Peyer's patch (tissue), 4 donors: ENCODE measurements at regions not wholly inside any gene's neighbourhood (a gene's known extent, or its start where the extent isn't known, plus 50 kb on each side); places are given as distances from the start of the nearest gene placed in this dataset.
A peak's percentile ranks its signal among the peaks of the same experiment; 100 is the strongest.
"Not testable (repeated sequence)": the region's sequence is repeated elsewhere in the genome, so short reads cannot be mapped to it uniquely, and the experiment has no call there.

ENCODE experiments used
- DNase-seq, 3 donors: peaks; one replicate each; pipeline ENCODE4 v3.0.0-alpha.2; 2017 to 2019
- H3K27ac ChIP-seq, 4 donors: fragments of 200-600 bp; sonication (generic); one replicate each; pipeline ENCODE4 v1.5.1; 2016 to 2019
- H3K27me3 ChIP-seq, 2 donors: fragments of 200-600 bp; sonication (generic); one replicate each; pipeline ENCODE4 v1.5.1; 2019
- H3K36me3 ChIP-seq, 3 donors: fragments of 200-600 bp; sonication (generic); one replicate each; pipeline ENCODE4 v1.5.1; 2016 to 2019
- H3K4me1 ChIP-seq, 4 donors: fragments of 200-600 bp; sonication (generic); one replicate each; pipeline ENCODE4 v1.5.1; 2016 to 2019
- H3K4me3 ChIP-seq, 4 donors: fragments of 200-600 bp; sonication (generic); 1 replicate in 3 of 4; 2 replicates in 1 of 4; pipeline ENCODE4 v1.5.1; 2016 to 2019; ENCODE audit warnings: mild to moderate bottlenecking in 1 of 4
- H3K9me3 ChIP-seq, 4 donors: fragments of 200-600 bp; sonication (generic); one replicate each; pipeline ENCODE4 v1.5.1; 2016 to 2019; ENCODE audit warnings: mild to moderate bottlenecking in 1 of 4
- CTCF ChIP-seq, 6 experiments: fragments of 450-650 bp in 4 of 6; fragments of 200-600 bp in 2 of 6; sonication (generic) in 1 of 6; IDR thresholded peaks; one replicate each; pipeline ENCODE4 v1.5.1; 2017 to 2019; ENCODE audit warnings: antibody characterized with exemption in 6 of 6, mild to moderate bottlenecking in 3 of 6, moderate library complexity in 1 of 6
- POLR2A ChIP-seq, 2 donors: fragments of 450-650 bp; IDR thresholded peaks; one replicate each; pipeline ENCODE4 v1.5.1; 2017; ENCODE audit warnings: antibody characterized with exemption in 2 of 2, mild to moderate bottlenecking in 2 of 2, moderate library complexity in 2 of 2

GRCh38 chr10:57338823-57339558 is 928.7 kb downstream of the IPMK start:
- no peaks in the 10 kb centered on the region for H3K4me1 ChIP-seq
- peaks cover 0 to 3% (median 0%) of the 10 kb centered on the region in 4 donors for H3K9me3 ChIP-seq
- no peak overlapping the region for H3K4me3 ChIP-seq
- no peaks in the 10 kb centered on the region for H3K27me3 ChIP-seq
- no peak overlapping the region for H3K27ac ChIP-seq
- DNase-seq: no peak
- H3K36me3 ChIP-seq: no peaks in the 10 kb centered on the region
- TF ChIP-seq CTCF (IDR thresholded peaks at IDR 0.05) (peak in 5 of 6 experiments; percentile 39 to 59 (median 57)), POLR2A (IDR thresholded peaks at IDR 0.05) (no peak)

GRCh38 chr10:57336865-57337264 is 930.8 kb downstream of the IPMK start:
- DNase-seq: no peak
- TF ChIP-seq CTCF (IDR thresholded peaks at IDR 0.05): no peak
- no peak for TF ChIP-seq POLR2A (IDR thresholded peaks at IDR 0.05)
- H3K4me3 ChIP-seq: no peak overlapping the region
- H3K9me3 ChIP-seq: no peaks in the 10 kb centered on the region
- H3K27ac ChIP-seq: no peak overlapping the region
- H3K4me1 ChIP-seq: no peaks in the 10 kb centered on the region
- no peaks in the 10 kb centered on the region for H3K36me3 ChIP-seq
- H3K27me3 ChIP-seq: no peaks in the 10 kb centered on the region

- Histone ChIP-seq H3K9me3 (no peaks in the 10 kb centered on the region), H3K27me3 (no peaks in the 10 kb centered on the region), H3K4me3 (no peak overlapping the region), H3K36me3 (no peaks in the 10 kb centered on the region), H3K4me1 (no peaks in the 10 kb centered on the region), H3K27ac (no peak overlapping the region)
- no peak for TF ChIP-seq POLR2A (IDR thresholded peaks at IDR 0.05)
- TF ChIP-seq CTCF (IDR thresholded peaks at IDR 0.05): no peak
- DNase-seq: no peak
Observed at GRCh38 chr10:57336341-57336740, 931.4 kb downstream of the IPMK start.

GRCh38 chr10:57334523-57334922 is 933.2 kb downstream of the IPMK start:
- Histone ChIP-seq H3K27ac (no peak overlapping the region), H3K27me3 (no peaks in the 10 kb centered on the region), H3K36me3 (no peaks in the 10 kb centered on the region), H3K9me3 (no peaks in the 10 kb centered on the region), H3K4me1 (no peaks in the 10 kb centered on the region), H3K4me3 (no peak overlapping the region)
- no peak for TF ChIP-seq CTCF (IDR thresholded peaks at IDR 0.05)
- DNase-seq: no peak

GRCh38 chr10:57333880-57334279 is 933.8 kb downstream of the IPMK start:
- H3K9me3 ChIP-seq: no peaks in the 10 kb centered on the region
- no peaks in the 10 kb centered on the region for H3K36me3 ChIP-seq
- TF ChIP-seq CTCF (IDR thresholded peaks at IDR 0.05): no peak
- TF ChIP-seq POLR2A (IDR thresholded peaks at IDR 0.05): no peak

GRCh38 chr10:57321400-57321854 is 946.3 kb downstream of the IPMK start:
- DNase-seq, H3K27ac ChIP-seq, H3K4me1 ChIP-seq, H3K27me3 ChIP-seq, H3K36me3 ChIP-seq, H3K4me3 ChIP-seq, H3K9me3 ChIP-seq: not testable (repeated sequence)

More at GRCh38 chr10:57333880-57334279, 933.8 kb downstream of the IPMK start:
- H3K27ac ChIP-seq: no peak overlapping the region
- no peak for DNase-seq
- H3K4me1 ChIP-seq: no peaks in the 10 kb centered on the region
- H3K27me3 ChIP-seq: no peaks in the 10 kb centered on the region
- H3K4me3 ChIP-seq: no peak overlapping the region
